H1 (cell line): ENCODE measurements at regions not wholly inside any gene's neighbourhood (a gene's known extent, or its start where the extent isn't known, plus 50 kb on each side); places are given as distances from the start of the nearest gene placed in this dataset.
A peak's percentile ranks its signal among the peaks of the same experiment; 100 is the strongest.

Experiments
- CTCF ChIA-PET: fragments of 300-600 bp; sonication (Branson Sonifier 250); formaldehyde crosslinking; loops from one replicate; lab custom pipeline; 2021; ENCODE audit not compliant: partially characterized antibody; lab: Charles Lee
- POLR2A ChIA-PET: fragments of 300-600 bp; sonication (Branson Sonifier 250); formaldehyde crosslinking; loops from one replicate; lab custom pipeline; 2021; ENCODE audit warnings: inconsistent platforms; ENCODE audit not compliant: partially characterized antibody; lab: Charles Lee
- DNase-seq, 2 experiments: peaks; one replicate each; pipeline versions ENCODE4 v3.0.0 to v3.0.0-alpha.2; 2010 to 2022; ENCODE audit warnings: low spot score in 2 of 2, low read depth in 1 of 2, mixed read lengths in 1 of 2
- FAIRE-seq: peaks from 2 replicates; lab custom pipeline; 2011; peaks lifted over from hg19 to GRCh38; lab: Jason Lieb, UNC
- H2AFZ ChIP-seq: 2 replicates; pipeline ENCODE4 v1.8.1; 2012; ENCODE audit warnings: low read length, inconsistent platforms
- H2AK5ac ChIP-seq: 2 replicates; pipeline ENCODE4 v1.6.1; 2013; ENCODE audit warnings: low read depth, low read length
- H2BK120ac ChIP-seq: replicated peaks from 2 replicates; pipeline ENCODE3; 2013; ENCODE audit warnings: low read depth, low read length, inconsistent platforms
- H2BK12ac ChIP-seq: 2 replicates; pipeline ENCODE4 v1.6.1; 2013; ENCODE audit warnings: low read depth, low read length
- H2BK15ac ChIP-seq: 2 replicates; pipeline ENCODE4 v1.6.1; 2013; ENCODE audit warnings: low read length
- H2BK20ac ChIP-seq: 2 replicates; pipeline ENCODE4 v1.6.1; 2013; ENCODE audit warnings: low read length
- H2BK5ac ChIP-seq: 2 replicates; pipeline ENCODE4 v1.6.1; 2013; ENCODE audit warnings: low read depth, low read length
- H3K14ac ChIP-seq: 2 replicates; pipeline ENCODE4 v1.6.1; 2013; ENCODE audit warnings: inconsistent platforms; ENCODE audit not compliant: insufficient read length
- H3K18ac ChIP-seq: 2 replicates; pipeline ENCODE4 v1.6.1; 2013; ENCODE audit warnings: low read length; ENCODE audit errors: extremely low read depth
- H3K23ac ChIP-seq: 2 replicates; pipeline ENCODE4 v1.6.1; 2013; ENCODE audit warnings: inconsistent platforms; ENCODE audit not compliant: insufficient read length
- H3K23me2 ChIP-seq: 2 replicates; pipeline ENCODE4 v1.6.1; 2013; ENCODE audit warnings: low read depth, low read length
- H3K27ac ChIP-seq: 2 replicates; pipeline ENCODE4 v1.6.1; 2011; ENCODE audit warnings: low read depth, low read length, inconsistent platforms
- H3K27me3 ChIP-seq, 4 experiments: replicated peaks in 1 of 4; 1 replicate in 1 of 4; 2 replicates in 3 of 4; pipeline versions ENCODE4 v1.6.1 to v1.8.1; 2011 to 2013; ENCODE audit warnings: low read length in 3 of 4, mild to moderate bottlenecking in 3 of 4, inconsistent platforms in 2 of 4, mixed read lengths in 2 of 4, moderate library complexity in 1 of 4; ENCODE audit not compliant: control insufficient read depth in 3 of 4, insufficient read depth in 3 of 4; ENCODE audit errors: extremely low read depth in 1 of 4
- H3K36me3 ChIP-seq, 4 experiments: 2 replicates each; pipeline versions ENCODE4 v1.6.1 to v1.8.1; 2011 to 2013; ENCODE audit warnings: mild to moderate bottlenecking in 4 of 4, low read length in 3 of 4, moderate library complexity in 2 of 4, control low read depth in 1 of 4, inconsistent platforms in 1 of 4; ENCODE audit not compliant: insufficient read depth in 4 of 4, control insufficient read depth in 2 of 4
- H3K4ac ChIP-seq: replicated peaks from 2 replicates; pipeline ENCODE3; 2013; ENCODE audit warnings: low read length, low read depth, mixed read lengths, inconsistent platforms; ENCODE audit not compliant: insufficient read length
- H3K4me1 ChIP-seq, 4 experiments: replicated peaks in 1 of 4; 1 replicate in 1 of 4; 2 replicates in 3 of 4; pipeline versions ENCODE4 v1.6.1 to v1.8.1; 2011 to 2013; ENCODE audit warnings: low read length in 3 of 4, inconsistent platforms in 2 of 4, mixed read lengths in 1 of 4; ENCODE audit not compliant: insufficient read depth in 4 of 4, control insufficient read depth in 3 of 4
- H3K4me2 ChIP-seq, 2 experiments: 2 replicates each; pipeline versions ENCODE4 v1.6.1 to v1.8.1; 2011 to 2013; ENCODE audit warnings: low read depth in 2 of 2, low read length in 2 of 2, control low read depth in 1 of 2, inconsistent platforms in 1 of 2, mild to moderate bottlenecking in 1 of 2; ENCODE audit not compliant: insufficient read depth in 1 of 2
- H3K4me3 ChIP-seq, 4 experiments: fragments of 200-600, 300-600 bp in 1 of 4; sonication (generic), shearing (Covaris generic), sonication (Bioruptor Twin) in 1 of 4; 2 replicates each; pipeline versions ENCODE4 v1.5.1 to v1.8.1; 2011 to 2016; ENCODE audit warnings: low read length in 4 of 4, low read depth in 3 of 4, control low read depth in 2 of 4, inconsistent platforms in 2 of 4, mild to moderate bottlenecking in 2 of 4, mixed read lengths in 1 of 4, moderate library complexity in 1 of 4; ENCODE audit not compliant: insufficient read depth in 2 of 4; ENCODE audit errors: extremely low read depth in 1 of 4
- H3K56ac ChIP-seq: replicated peaks from 2 replicates; pipeline ENCODE3; 2013; ENCODE audit warnings: low read depth, mild to moderate bottlenecking, mixed read lengths, low read length, inconsistent platforms; ENCODE audit not compliant: insufficient read length
- H3K79me1 ChIP-seq: 2 replicates; pipeline ENCODE4 v1.6.1; 2013; ENCODE audit warnings: low read depth, low read length, control low read depth
- H3K79me2 ChIP-seq, 2 experiments: 2 replicates each; pipeline versions ENCODE4 v1.6.1 to v1.8.1; 2012 to 2013; ENCODE audit warnings: low read length in 2 of 2, mild to moderate bottlenecking in 2 of 2, inconsistent platforms in 1 of 2; ENCODE audit not compliant: insufficient read depth in 2 of 2, control insufficient read depth in 1 of 2
- H3K9ac ChIP-seq, 4 experiments: replicated peaks in 1 of 4; 1 replicate in 1 of 4; 2 replicates in 3 of 4; pipeline versions ENCODE4 v1.6.1 to v1.8.1; 2011 to 2013; ENCODE audit warnings: low read depth in 3 of 4, low read length in 3 of 4, control low read depth in 2 of 4, mild to moderate bottlenecking in 2 of 4, moderate library complexity in 2 of 4, inconsistent platforms in 1 of 4; ENCODE audit errors: extremely low read depth in 1 of 4
- H3K9me3 ChIP-seq, 2 experiments: 2 replicates each; pipeline versions ENCODE4 v1.6.1 to v1.8.1; 2012 to 2013; ENCODE audit warnings: mild to moderate bottlenecking in 2 of 2, moderate library complexity in 2 of 2, control low read depth in 1 of 2, inconsistent platforms in 1 of 2, low read depth in 1 of 2, low read length in 1 of 2, mixed read lengths in 1 of 2; ENCODE audit not compliant: insufficient read depth in 2 of 2
- H4K20me1 ChIP-seq, 2 experiments: replicated peaks in 1 of 2; 2 replicates each; pipeline versions ENCODE3 to v1.8.1; 2011 to 2013; ENCODE audit warnings: inconsistent platforms in 2 of 2, low read length in 2 of 2, mild to moderate bottlenecking in 1 of 2; ENCODE audit not compliant: insufficient read depth in 2 of 2, control insufficient read depth in 1 of 2
- H4K5ac ChIP-seq: 2 replicates; pipeline ENCODE4 v1.6.1; 2013; ENCODE audit warnings: low read length, low read depth, mixed read lengths, inconsistent platforms; ENCODE audit not compliant: insufficient read length
- H4K8ac ChIP-seq: 2 replicates; pipeline ENCODE4 v1.8.0; 2013; ENCODE audit warnings: mild to moderate bottlenecking, moderate library complexity, low read length, inconsistent platforms; ENCODE audit not compliant: insufficient read depth; ENCODE audit errors: extremely low read depth
- H4K91ac ChIP-seq: replicated peaks from 2 replicates; pipeline ENCODE3; 2013; ENCODE audit warnings: low read length, mixed read lengths, inconsistent platforms; ENCODE audit not compliant: insufficient read length
- CHD1 ChIP-seq: IDR thresholded peaks from 2 replicates; pipeline ENCODE4 v1.6.1; 2012; ENCODE audit warnings: low read depth, low read length, improper control_type of control experiment
- CHD2 ChIP-seq: IDR thresholded peaks from 2 replicates; pipeline ENCODE4 v1.6.1; 2012; ENCODE audit warnings: low read length, improper control_type of control experiment
- FOSL1 ChIP-seq: IDR thresholded peaks from 2 replicates; pipeline ENCODE4 v1.6.1; 2011; ENCODE audit warnings: mild to moderate bottlenecking, low read depth, low read length, moderate library complexity; ENCODE audit not compliant: insufficient read depth
- GTF2F1 ChIP-seq: IDR thresholded peaks from 2 replicates; pipeline ENCODE4 v1.6.1; 2012; ENCODE audit warnings: low read depth, low read length, improper control_type of control experiment, borderline replicate concordance
- HDAC2 ChIP-seq, 2 experiments: fragments of 300-600 bp in 1 of 2; sonication (generic) in 1 of 2; IDR thresholded peaks; 2 replicates each; pipeline ENCODE4 v1.6.1; 2011 to 2012; ENCODE audit warnings: low read depth in 2 of 2, low read length in 2 of 2, mild to moderate bottlenecking in 2 of 2, moderate library complexity in 2 of 2, borderline replicate concordance in 1 of 2, inconsistent platforms in 1 of 2
- KDM1A ChIP-seq: fragments of 200-600, 300-600 bp; sonication (generic); IDR thresholded peaks from 2 replicates; pipeline ENCODE4 v1.7.1; 2016; ENCODE audit warnings: mild to moderate bottlenecking, low read length, borderline replicate concordance
- POLR2AphosphoS5 ChIP-seq: IDR thresholded peaks from 2 replicates; pipeline ENCODE4 v1.6.1; 2011; ENCODE audit warnings: low read depth, low read length
- POU5F1 ChIP-seq: IDR thresholded peaks from 2 replicates; pipeline ENCODE4 v1.6.1; 2011; ENCODE audit warnings: low read depth, mild to moderate bottlenecking, low read length, moderate library complexity
- SIRT6 ChIP-seq: IDR thresholded peaks from one replicate; pipeline ENCODE4 v1.7.1; 2012; ENCODE audit warnings: low read length, inconsistent platforms
- SIX5 ChIP-seq: IDR thresholded peaks from 2 replicates; pipeline ENCODE4 v1.6.1; 2011; ENCODE audit warnings: mild to moderate bottlenecking, low read depth, low read length
- USF2 ChIP-seq: IDR thresholded peaks from 2 replicates; pipeline ENCODE4 v1.6.1; 2011; ENCODE audit warnings: low read length, improper control_type of control experiment
- WGBS, 2 experiments: shearing (Covaris generic) in 1 of 2; methylation state at CpG; one replicate each; pipeline versions ENCODE4 v1.1.6 to v1.1.7; 2013 to 2015; ENCODE audit warnings: low lambda C conversion rate in 2 of 2, mixed read lengths in 2 of 2, inconsistent platforms in 1 of 2, low coverage in 1 of 2, missing lambda C conversion rate in 1 of 2; ENCODE audit not compliant: insufficient replicate concordance in 2 of 2, insufficient coverage in 1 of 2, insufficient read length in 1 of 2; ENCODE audit errors: extremely low coverage in 1 of 2, missing lambda C conversion rate in 1 of 2; 5-methylcytosine and 5-hydroxymethylcytosine counted together

- POLR2A ChIA-PET, result no interaction called here
- no peaks in the 10 kb centered on the region for H3K36me3 ChIP-seq
- H3K18ac ChIP-seq, result no peak overlapping the region
- no peak overlapping the region for H3K4me3 ChIP-seq
- H2BK15ac ChIP-seq, result no peak overlapping the region
- H2BK5ac ChIP-seq, result no peak overlapping the region
- H4K5ac ChIP-seq, result no peak overlapping the region
- no peak overlapping the region for H3K23ac ChIP-seq
- no peak overlapping the region for H2AK5ac ChIP-seq
- FAIRE-seq (no peak), DNase-seq (peak in 1 of 2 experiments; percentile 26)
- no peak overlapping the region for H3K27ac ChIP-seq
- no peak overlapping the region for H3K56ac ChIP-seq
- CTCF ChIA-PET, result interaction anchor here (1.0 to 1.9 kb wide), 2 partner anchors 10 to 46 kb away, joined by 3 to 4 read pairs; no protein-coding TSS in a partner anchor
- H4K8ac ChIP-seq, result no peak overlapping the region
- no peak overlapping the region for H2AFZ ChIP-seq
- no peak overlapping the region for H3K4me2 ChIP-seq
- H3K79me2 ChIP-seq, result no peaks in the 10 kb centered on the region
- H2BK120ac ChIP-seq, result no peak overlapping the region
- H3K9me3 ChIP-seq, result peaks cover 13 to 21% of the 10 kb centered on the region in 2 experiments; a peak in 3 of 4 replicates
- no peaks in the 10 kb centered on the region for H3K4me1 ChIP-seq
- H4K91ac ChIP-seq, result no peak overlapping the region
- H4K20me1 ChIP-seq, result peaks cover 0 to 2% of the 10 kb centered on the region in 2 experiments
- H3K23me2 ChIP-seq, result peaks cover 2% of the 10 kb centered on the region; the same call in 1 of the 2 replicates
- WGBS, 2 experiments, result 91% methylated on average over 23 of the region's 23 CpGs; no CpG with 5 or more reads in 1 of the 2 experiments
- H3K9ac ChIP-seq, result no peak overlapping the region
- H2BK12ac ChIP-seq, result no peak overlapping the region
- H2BK20ac ChIP-seq, result no peak overlapping the region
- no peak overlapping the region for H3K4ac ChIP-seq
- H3K79me1 ChIP-seq, result no peaks in the 10 kb centered on the region
- H3K27me3 ChIP-seq, result no peaks in the 10 kb centered on the region
- H3K14ac ChIP-seq, result no peak overlapping the region
- TF ChIP-seq USF2 (no peak), KDM1A (no peak), SIX5 (no peak), SIRT6 (no peak), FOSL1 (no peak), CHD2 (no peak), POU5F1 (no peak), CHD1 (no peak), POLR2AphosphoS5 (no peak), GTF2F1 (no peak), HDAC2 (IDR thresholded peaks at IDR 0.05; ENCODE audit: borderline replicate concordance in 1 of 2, low read depth in 2 of 2, low read length in 2 of 2) (no peak)
Observed at GRCh38 chr14:104515811-104516780, 63.5 kb upstream of the C14orf180 start.
